Prostate gland (tissue), 2 donors: ENCODE measurements at regions not wholly inside any gene's neighbourhood (a gene's known extent, or its start where the extent isn't known, plus 50 kb on each side); places are given as distances from the start of the nearest gene placed in this dataset.

Experiments
- POLR2A ChIP-seq: fragments of 450-650 bp; IDR thresholded peaks from one replicate; pipeline ENCODE4 v1.6.1; 2016; ENCODE audit warnings: antibody characterized with exemption, mild to moderate bottlenecking
- TF ChIP-seq, protein P1 (sequence below), 4 experiments: fragments of 200-600 bp in 2 of 4; fragments of 450-650 bp in 2 of 4; sonication (generic) in 2 of 4; IDR thresholded peaks; 1 replicate in 3 of 4; 2 replicates in 1 of 4; pipeline ENCODE4 v1.5.1; 2016 to 2019; ENCODE audit warnings: antibody characterized with exemption in 4 of 4, mild to moderate bottlenecking in 2 of 4, moderate library complexity in 2 of 4

DNA sequence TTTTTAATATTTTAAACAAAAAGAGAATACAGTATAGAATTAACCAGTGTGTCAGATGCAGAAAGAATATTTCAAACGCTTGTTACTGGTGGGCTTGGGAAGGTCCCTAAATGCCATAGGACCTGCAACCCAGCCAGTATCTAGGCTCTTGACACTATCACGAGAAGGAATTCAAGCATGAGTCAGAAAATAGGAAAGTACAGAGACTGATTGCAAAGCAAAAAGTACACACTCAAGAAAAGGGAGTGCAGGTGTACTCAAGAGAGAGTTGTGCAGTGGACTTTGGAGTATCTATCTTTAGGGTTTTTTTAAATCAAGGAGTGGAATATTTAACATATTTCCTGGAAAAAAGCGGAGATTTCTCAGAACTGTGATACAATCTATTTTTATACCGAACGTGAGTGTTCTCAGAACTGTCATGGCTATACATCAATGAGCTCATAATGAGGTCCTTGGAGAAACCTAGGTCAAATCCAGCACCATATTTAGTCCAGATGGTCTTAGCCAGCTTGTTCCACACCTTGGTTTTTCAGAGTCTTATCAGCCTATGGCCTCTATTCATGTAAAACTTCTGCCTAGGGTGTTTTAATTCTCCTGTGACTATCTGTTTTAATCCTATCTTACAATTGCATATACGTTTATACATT, 291.8 kb upstream of the FAT4 start:
- TF ChIP-seq, protein P1, sequence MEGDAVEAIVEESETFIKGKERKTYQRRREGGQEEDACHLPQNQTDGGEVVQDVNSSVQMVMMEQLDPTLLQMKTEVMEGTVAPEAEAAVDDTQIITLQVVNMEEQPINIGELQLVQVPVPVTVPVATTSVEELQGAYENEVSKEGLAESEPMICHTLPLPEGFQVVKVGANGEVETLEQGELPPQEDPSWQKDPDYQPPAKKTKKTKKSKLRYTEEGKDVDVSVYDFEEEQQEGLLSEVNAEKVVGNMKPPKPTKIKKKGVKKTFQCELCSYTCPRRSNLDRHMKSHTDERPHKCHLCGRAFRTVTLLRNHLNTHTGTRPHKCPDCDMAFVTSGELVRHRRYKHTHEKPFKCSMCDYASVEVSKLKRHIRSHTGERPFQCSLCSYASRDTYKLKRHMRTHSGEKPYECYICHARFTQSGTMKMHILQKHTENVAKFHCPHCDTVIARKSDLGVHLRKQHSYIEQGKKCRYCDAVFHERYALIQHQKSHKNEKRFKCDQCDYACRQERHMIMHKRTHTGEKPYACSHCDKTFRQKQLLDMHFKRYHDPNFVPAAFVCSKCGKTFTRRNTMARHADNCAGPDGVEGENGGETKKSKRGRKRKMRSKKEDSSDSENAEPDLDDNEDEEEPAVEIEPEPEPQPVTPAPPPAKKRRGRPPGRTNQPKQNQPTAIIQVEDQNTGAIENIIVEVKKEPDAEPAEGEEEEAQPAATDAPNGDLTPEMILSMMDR (IDR thresholded peaks at IDR 0.05): no peak
- no peak for TF ChIP-seq POLR2A
